22Rv1 (cell line): ENCODE measurements at regions not wholly inside any gene's neighbourhood (a gene's known extent, or its start where the extent isn't known, plus 50 kb on each side); places are given as distances from the start of the nearest gene placed in this dataset.

Experiments used
- H3K27ac ChIP-seq: fragments of 450-650 bp; 2 replicates; pipeline ENCODE4 v1.5.1; 2017
- ZFX ChIP-seq: fragments of 450-650 bp; IDR thresholded peaks from 2 replicates; pipeline ENCODE4 v1.6.1; 2017; ENCODE audit warnings: antibody characterized with exemption, borderline replicate concordance
- TF ChIP-seq, protein P1 (sequence below): fragments of 450-650 bp; IDR thresholded peaks from 2 replicates; pipeline ENCODE4 v1.5.1; 2017; ENCODE audit warnings: mild to moderate bottlenecking

DNA sequence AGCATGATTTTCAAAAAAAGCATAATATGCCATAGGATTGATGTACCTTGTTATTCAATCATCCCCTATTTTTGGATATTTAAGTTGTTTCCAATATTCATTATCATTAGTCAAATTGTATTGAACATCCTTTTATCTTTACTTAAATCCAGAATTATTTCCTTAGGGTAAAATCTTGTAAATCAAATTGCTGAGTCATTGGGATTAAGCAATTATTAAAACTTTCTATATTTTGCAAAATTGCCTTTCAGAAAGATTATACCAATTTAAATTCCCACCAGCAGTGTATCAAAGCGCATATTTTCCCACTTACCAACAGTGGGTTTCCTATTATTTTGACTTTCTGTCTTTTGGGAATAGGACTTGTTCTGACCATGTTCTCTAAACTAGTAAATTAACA is 159.3 kb downstream of the SS18 start:
- no peak overlapping the region for H3K27ac ChIP-seq
- TF ChIP-seq, protein P1, sequence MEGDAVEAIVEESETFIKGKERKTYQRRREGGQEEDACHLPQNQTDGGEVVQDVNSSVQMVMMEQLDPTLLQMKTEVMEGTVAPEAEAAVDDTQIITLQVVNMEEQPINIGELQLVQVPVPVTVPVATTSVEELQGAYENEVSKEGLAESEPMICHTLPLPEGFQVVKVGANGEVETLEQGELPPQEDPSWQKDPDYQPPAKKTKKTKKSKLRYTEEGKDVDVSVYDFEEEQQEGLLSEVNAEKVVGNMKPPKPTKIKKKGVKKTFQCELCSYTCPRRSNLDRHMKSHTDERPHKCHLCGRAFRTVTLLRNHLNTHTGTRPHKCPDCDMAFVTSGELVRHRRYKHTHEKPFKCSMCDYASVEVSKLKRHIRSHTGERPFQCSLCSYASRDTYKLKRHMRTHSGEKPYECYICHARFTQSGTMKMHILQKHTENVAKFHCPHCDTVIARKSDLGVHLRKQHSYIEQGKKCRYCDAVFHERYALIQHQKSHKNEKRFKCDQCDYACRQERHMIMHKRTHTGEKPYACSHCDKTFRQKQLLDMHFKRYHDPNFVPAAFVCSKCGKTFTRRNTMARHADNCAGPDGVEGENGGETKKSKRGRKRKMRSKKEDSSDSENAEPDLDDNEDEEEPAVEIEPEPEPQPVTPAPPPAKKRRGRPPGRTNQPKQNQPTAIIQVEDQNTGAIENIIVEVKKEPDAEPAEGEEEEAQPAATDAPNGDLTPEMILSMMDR, result no peak
- TF ChIP-seq ZFX, result no peak

DNA sequence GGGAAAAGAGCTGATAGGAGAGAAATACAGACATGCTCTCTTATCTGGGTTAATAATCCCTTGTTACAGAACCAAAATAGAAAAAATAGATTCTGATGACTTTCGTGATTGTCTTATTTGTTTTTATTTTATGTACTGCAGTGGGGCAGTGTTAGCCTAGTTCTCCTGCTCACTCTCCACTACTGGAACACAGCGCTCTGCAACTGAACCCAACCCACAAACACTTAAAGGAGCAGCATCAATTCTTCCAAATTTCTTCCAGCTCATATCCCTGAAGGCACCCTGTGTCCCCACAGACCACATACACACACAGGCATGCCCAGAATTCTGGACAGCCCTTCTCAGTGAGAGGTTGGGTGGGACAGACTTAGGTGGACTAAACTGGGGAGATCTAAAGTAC is 160.6 kb downstream of the SS18 start:
- no peak for TF ChIP-seq ZFX
- TF ChIP-seq, protein P1, result no peak

DNA sequence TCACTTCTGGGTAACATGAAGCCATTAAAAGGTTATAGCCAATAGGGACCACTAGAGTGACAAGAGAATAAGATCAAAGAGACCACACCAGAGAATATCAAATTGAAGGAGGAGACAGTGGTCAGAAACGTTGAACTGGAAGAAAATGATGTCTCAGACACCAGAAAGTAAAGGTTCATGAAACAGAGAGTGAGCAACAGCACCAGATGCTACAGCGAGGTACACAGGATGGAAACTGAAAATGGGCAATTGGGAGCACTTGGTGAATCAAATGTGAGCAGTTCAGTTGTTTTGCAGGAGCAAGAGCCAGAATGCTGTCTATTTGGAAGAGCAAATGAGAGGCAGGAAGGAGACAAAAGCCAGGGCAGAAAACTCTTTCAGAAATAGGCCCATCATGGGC is 162.6 kb downstream of the SS18 start:
- TF ChIP-seq, protein P1, result no peak
- no peak overlapping the region for H3K27ac ChIP-seq

More for the DNA sequence above, 160.6 kb downstream of the SS18 start:
- no peak overlapping the region for H3K27ac ChIP-seq

DNA sequence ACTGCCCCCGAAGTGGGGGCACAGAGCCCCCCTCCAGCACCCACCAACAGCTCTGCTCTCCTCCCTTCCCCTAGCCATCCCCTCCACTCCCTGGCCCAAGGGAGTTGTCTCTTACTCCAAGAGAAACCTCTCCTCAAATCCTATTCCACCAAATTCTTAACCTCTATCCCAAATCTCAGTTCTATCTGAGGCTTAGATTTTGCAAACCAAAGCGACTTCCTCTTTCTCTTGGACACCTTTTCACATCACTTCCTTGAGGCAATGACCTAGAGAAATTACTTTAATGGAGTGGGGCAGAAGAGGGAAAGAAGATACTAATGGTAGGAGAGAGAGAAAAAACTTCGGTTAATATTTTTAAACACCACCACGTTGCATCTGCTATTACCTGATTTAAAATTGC is 167.2 kb downstream of the SS18 start:
- TF ChIP-seq, protein P1, result no peak
- no peak overlapping the region for H3K27ac ChIP-seq

GRCh38 chr18:25921677-25922421 is 168.6 kb downstream of the SS18 start:
- TF ChIP-seq, protein P1, result peak; percentile 85
- TF ChIP-seq ZFX, result no peak
- no peak overlapping the region for H3K27ac ChIP-seq

DNA sequence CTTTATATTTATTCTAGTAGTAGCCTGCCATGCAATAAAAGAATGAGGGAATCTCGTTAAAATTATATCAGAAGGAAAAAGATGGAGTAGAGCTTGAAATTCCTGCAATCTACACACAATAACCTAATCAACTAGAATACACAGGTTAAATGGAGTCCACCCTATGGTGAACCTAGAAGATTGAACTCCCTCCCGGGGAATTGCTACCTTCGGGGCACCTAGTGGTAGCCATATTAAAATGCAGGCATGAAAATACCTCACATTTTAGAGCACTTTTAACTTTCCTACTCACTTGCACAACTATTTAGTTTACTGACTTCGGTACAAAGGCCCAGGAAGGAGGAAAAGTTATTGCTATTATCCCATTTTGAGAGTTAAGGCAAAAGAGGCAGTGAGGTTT is 174.5 kb downstream of the SS18 start:
- TF ChIP-seq, protein P1, result peak; percentile 20; the same call in 1 of the 2 replicates
- TF ChIP-seq ZFX, result no peak
- no peak overlapping the region for H3K27ac ChIP-seq

DNA sequence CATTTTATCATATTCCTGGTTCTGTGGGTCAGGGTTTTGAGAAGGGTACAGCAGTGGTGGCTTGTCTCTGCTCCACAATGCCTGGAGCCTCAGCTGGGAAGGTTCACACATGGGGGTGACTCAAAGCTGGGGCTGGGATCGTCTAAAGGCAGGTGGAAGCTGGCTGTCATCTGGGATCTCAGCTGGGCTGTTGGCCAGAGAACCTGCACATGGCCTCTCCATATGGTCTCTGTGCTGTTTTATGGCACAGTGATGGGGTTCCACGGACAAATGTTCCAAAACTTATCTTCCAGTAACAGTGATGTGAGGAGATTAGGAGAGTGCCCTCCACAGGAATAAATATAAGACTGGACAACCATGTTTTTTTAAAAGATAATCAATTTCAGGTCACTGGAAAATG is 191.4 kb downstream of the SS18 start:
- no peak overlapping the region for H3K27ac ChIP-seq
- no peak for TF ChIP-seq ZFX
- TF ChIP-seq, protein P1, result no peak
